ENCODE measurements at regions not wholly inside any gene's neighbourhood (a gene's known extent, or its start where the extent isn't known, plus 50 kb on each side); places are given as distances from the start of the nearest gene placed in this dataset.
"Not testable (repeated sequence)": the region's sequence is repeated elsewhere in the genome, so short reads cannot be mapped to it uniquely, and the experiment has no call there.

- no peak for DNase-seq (ENCODE audit: low read depth in 1 of 2, low spot score in 1 of 2)
- Histone ChIP-seq H3K4me3 (no peak overlapping the region), H3K9me3 (ENCODE audit: low read depth) (no peaks in the 10 kb centered on the region), H3K4me1 (ENCODE audit: low read depth) (peaks cover 13% of the 10 kb centered on the region), H3K36me3 (no peaks in the 10 kb centered on the region), H3K27me3 (no peaks in the 10 kb centered on the region), H3K27ac (no peak overlapping the region)
- TF ChIP-seq, protein P1, sequence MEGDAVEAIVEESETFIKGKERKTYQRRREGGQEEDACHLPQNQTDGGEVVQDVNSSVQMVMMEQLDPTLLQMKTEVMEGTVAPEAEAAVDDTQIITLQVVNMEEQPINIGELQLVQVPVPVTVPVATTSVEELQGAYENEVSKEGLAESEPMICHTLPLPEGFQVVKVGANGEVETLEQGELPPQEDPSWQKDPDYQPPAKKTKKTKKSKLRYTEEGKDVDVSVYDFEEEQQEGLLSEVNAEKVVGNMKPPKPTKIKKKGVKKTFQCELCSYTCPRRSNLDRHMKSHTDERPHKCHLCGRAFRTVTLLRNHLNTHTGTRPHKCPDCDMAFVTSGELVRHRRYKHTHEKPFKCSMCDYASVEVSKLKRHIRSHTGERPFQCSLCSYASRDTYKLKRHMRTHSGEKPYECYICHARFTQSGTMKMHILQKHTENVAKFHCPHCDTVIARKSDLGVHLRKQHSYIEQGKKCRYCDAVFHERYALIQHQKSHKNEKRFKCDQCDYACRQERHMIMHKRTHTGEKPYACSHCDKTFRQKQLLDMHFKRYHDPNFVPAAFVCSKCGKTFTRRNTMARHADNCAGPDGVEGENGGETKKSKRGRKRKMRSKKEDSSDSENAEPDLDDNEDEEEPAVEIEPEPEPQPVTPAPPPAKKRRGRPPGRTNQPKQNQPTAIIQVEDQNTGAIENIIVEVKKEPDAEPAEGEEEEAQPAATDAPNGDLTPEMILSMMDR (IDR thresholded peaks at IDR 0.05; ENCODE audit: low read depth, low read length), result no peak
Measured at GRCh38 chr14:86933958-86934595, 1058.9 kb downstream of the GALC start.

GRCh38 chr14:86933460-86933859 lies 1059.5 kb downstream of the GALC start:
- DNase-seq (ENCODE audit: low read depth in 1 of 2, low spot score in 1 of 2), result no peak
- Histone ChIP-seq H3K4me3 (no peak overlapping the region), H3K36me3 (no peaks in the 10 kb centered on the region), H3K4me1 (ENCODE audit: low read depth) (peaks cover 13% of the 10 kb centered on the region), H3K27me3 (no peaks in the 10 kb centered on the region), H3K27ac (no peak overlapping the region), H3K9me3 (ENCODE audit: low read depth) (no peaks in the 10 kb centered on the region)
- TF ChIP-seq, protein P1 (IDR thresholded peaks at IDR 0.05; ENCODE audit: low read depth, low read length), result no peak

GRCh38 chr14:86915406-86915805 lies 1077.6 kb downstream of the GALC start:
- peak in 1 of 2 donors; percentile 69 for DNase-seq (ENCODE audit: low read depth in 1 of 2, low spot score in 1 of 2)
- TF ChIP-seq, protein P1 (IDR thresholded peaks at IDR 0.05; ENCODE audit: low read depth, low read length), result no peak
- H3K27ac ChIP-seq, result no peak overlapping the region

GRCh38 chr14:86912709-86913108 lies 1080.3 kb downstream of the GALC start:
- no peak for DNase-seq (ENCODE audit: low read depth in 1 of 2, low spot score in 1 of 2)
- TF ChIP-seq, protein P1 (IDR thresholded peaks at IDR 0.05; ENCODE audit: low read depth, low read length), result no peak
- Histone ChIP-seq H3K27ac (no peak overlapping the region), H3K4me3 (no peak overlapping the region), H3K4me1 (ENCODE audit: low read depth) (no peaks in the 10 kb centered on the region), H3K9me3 (ENCODE audit: low read depth) (no peaks in the 10 kb centered on the region), H3K36me3 (no peaks in the 10 kb centered on the region), H3K27me3 (no peaks in the 10 kb centered on the region)

More at GRCh38 chr14:86915406-86915805, 1077.6 kb downstream of the GALC start:
- H3K27me3 ChIP-seq, result no peaks in the 10 kb centered on the region
- H3K9me3 ChIP-seq (ENCODE audit: low read depth), result no peaks in the 10 kb centered on the region
- H3K36me3 ChIP-seq, result no peaks in the 10 kb centered on the region
- H3K4me1 ChIP-seq (ENCODE audit: low read depth), result no peaks in the 10 kb centered on the region
- H3K4me3 ChIP-seq, result no peak overlapping the region

DNA sequence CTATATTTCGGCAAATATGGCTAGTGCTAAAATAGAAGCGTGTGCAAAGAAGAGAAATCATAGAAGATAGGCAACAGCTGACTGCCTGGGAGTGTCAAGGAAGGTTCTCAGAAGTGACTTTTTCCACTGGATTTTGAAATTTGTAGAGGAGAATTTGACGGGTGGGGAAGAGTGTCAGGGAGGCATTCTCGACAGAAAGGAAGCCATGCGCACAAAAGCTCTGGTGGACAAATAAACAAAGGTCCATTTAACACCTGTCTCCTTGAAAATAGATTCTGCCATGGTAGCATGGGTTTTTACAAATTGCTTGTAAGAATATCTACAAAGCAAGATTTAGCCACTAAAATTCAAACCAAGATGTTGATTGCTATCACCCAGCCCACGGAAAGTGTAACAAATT lies 1081.5 kb downstream of the GALC start:
- Histone ChIP-seq H3K36me3 (no peaks in the 10 kb centered on the region), H3K27me3 (no peaks in the 10 kb centered on the region), H3K27ac (no peak overlapping the region), H3K9me3 (ENCODE audit: low read depth) (no peaks in the 10 kb centered on the region), H3K4me3 (no peak overlapping the region), H3K4me1 (ENCODE audit: low read depth) (no peaks in the 10 kb centered on the region)
- TF ChIP-seq, protein P1 (IDR thresholded peaks at IDR 0.05; ENCODE audit: low read depth, low read length), result no peak
- no peak for DNase-seq (ENCODE audit: low read depth in 1 of 2, low spot score in 1 of 2)

- not testable (repeated sequence) for H3K36me3 ChIP-seq; H3K9me3 ChIP-seq (ENCODE audit: low read depth); H3K4me3 ChIP-seq; H3K27ac ChIP-seq; H3K4me1 ChIP-seq (ENCODE audit: low read depth); H3K27me3 ChIP-seq; DNase-seq (ENCODE audit: low read depth in 1 of 2, low spot score in 1 of 2)
Measured at GRCh38 chr14:86905386-86905926, 1087.5 kb downstream of the GALC start.
